SK-N-SH treated with all-trans-retinoic acid at 6 μM for 48 hours (cell line): ENCODE measurements at regions not wholly inside any gene's neighbourhood (a gene's known extent, or its start where the extent isn't known, plus 50 kb on each side); places are given as distances from the start of the nearest gene placed in this dataset.
"Not testable (repeated sequence)": the region's sequence is repeated elsewhere in the genome, so short reads cannot be mapped to it uniquely, and the experiment has no call there.

Source experiments
- ATAC-seq: fragments of 200-7000 bp; cut with Tn5 transposase; 3 replicates; pipeline ENCODE4 v1.9.1; 2020; ENCODE audit warnings: mild to moderate bottlenecking, moderate library complexity
- BACH2 ChIP-seq: fragments of 250-450 bp; sonication (Bioruptor Pico); IDR thresholded peaks from 2 replicates; pipeline ENCODE4 v1.9.0; 2021; ENCODE audit warnings: mild to moderate bottlenecking, borderline replicate concordance
- CREB5 ChIP-seq: fragments of 250-450 bp; sonication (Bioruptor Pico); IDR thresholded peaks from 2 replicates; pipeline ENCODE4 v1.5.1; 2020; ENCODE audit warnings: low read depth, mild to moderate bottlenecking, moderate library complexity
- CSDC2 ChIP-seq: fragments of 250-450 bp; sonication (Bioruptor Pico); IDR thresholded peaks from 2 replicates; pipeline ENCODE4 v1.5.0; 2020; ENCODE audit warnings: mild to moderate bottlenecking, moderate library complexity
- CSRNP3 ChIP-seq: fragments of 250-450 bp; sonication (Bioruptor Pico); IDR thresholded peaks from 2 replicates; pipeline ENCODE4 v1.5.1; 2021; ENCODE audit warnings: mild to moderate bottlenecking, moderate library complexity
- ESRRG ChIP-seq: fragments of 250-450 bp; sonication (Bioruptor Pico); IDR thresholded peaks from 2 replicates; pipeline ENCODE4 v1.6.1; 2021; ENCODE audit warnings: mild to moderate bottlenecking
- GLIS3 ChIP-seq: fragments of 250-450 bp; sonication (Bioruptor Pico); IDR thresholded peaks from 2 replicates; pipeline ENCODE4 v1.5.0; 2020; ENCODE audit warnings: mild to moderate bottlenecking, moderate library complexity
- ISL1 ChIP-seq: fragments of 250-450 bp; sonication (Bioruptor Pico); IDR thresholded peaks from 2 replicates; pipeline ENCODE4 v2.1.2; 2022; ENCODE audit warnings: mild to moderate bottlenecking, moderate library complexity
- OSR1 ChIP-seq: fragments of 250-450 bp; sonication (Bioruptor Pico); IDR thresholded peaks from 2 replicates; pipeline ENCODE4 v1.8.0; 2022; ENCODE audit warnings: moderate library complexity, mild to moderate bottlenecking, inconsistent platforms
- PATZ1 ChIP-seq: fragments of 250-450 bp; sonication (Bioruptor Pico); IDR thresholded peaks from 2 replicates; pipeline ENCODE4 v1.8.0; 2020; ENCODE audit warnings: mild to moderate bottlenecking, moderate library complexity, borderline replicate concordance
- POU6F1 ChIP-seq: fragments of 250-450 bp; sonication (Bioruptor Pico); IDR thresholded peaks from 2 replicates; pipeline ENCODE4 v1.8.0; 2021; ENCODE audit warnings: low read depth, mild to moderate bottlenecking, moderate library complexity, borderline replicate concordance
- PPARA ChIP-seq: fragments of 250-450 bp; sonication (Bioruptor Pico); IDR thresholded peaks from 2 replicates; pipeline ENCODE4 v1.5.0; 2020; ENCODE audit warnings: mild to moderate bottlenecking, borderline replicate concordance
- RARB ChIP-seq: fragments of 250-450 bp; sonication (Bioruptor Pico); IDR thresholded peaks from 2 replicates; pipeline ENCODE4 v1.8.0; 2021; ENCODE audit warnings: mild to moderate bottlenecking, moderate library complexity
- SNAI2 ChIP-seq: fragments of 250-450 bp; sonication (Bioruptor Pico); IDR thresholded peaks from 2 replicates; pipeline ENCODE4 v1.5.0; 2020; ENCODE audit warnings: mild to moderate bottlenecking, moderate library complexity
- TCF4 ChIP-seq: fragments of 250-450 bp; sonication (Bioruptor Pico); IDR thresholded peaks from 2 replicates; pipeline ENCODE4 v1.8.0; 2021; ENCODE audit warnings: mild to moderate bottlenecking, moderate library complexity, borderline replicate concordance
- TSHZ2 ChIP-seq: fragments of 250-450 bp; sonication (Bioruptor Pico); IDR thresholded peaks from 2 replicates; pipeline ENCODE4 v1.5.0; 2020; ENCODE audit warnings: mild to moderate bottlenecking, moderate library complexity
- ZC3H10 ChIP-seq: fragments of 250-450 bp; sonication (Bioruptor Pico); IDR thresholded peaks from 2 replicates; pipeline ENCODE4 v1.5.1; 2021; ENCODE audit warnings: mild to moderate bottlenecking, moderate library complexity
- ZFP3 ChIP-seq: fragments of 250-450 bp; sonication (Bioruptor Pico); IDR thresholded peaks from 2 replicates; pipeline ENCODE4 v1.5.0; 2020; ENCODE audit warnings: mild to moderate bottlenecking, moderate library complexity
- ZFP30 ChIP-seq: fragments of 450-650 bp; formaldehyde crosslinking; IDR thresholded peaks from 2 replicates; pipeline ENCODE4 v1.5.0; 2022; ENCODE audit warnings: mild to moderate bottlenecking, moderate library complexity
- ZNF565 ChIP-seq: fragments of 450-650 bp; formaldehyde crosslinking; conservative IDR thresholded peaks from 2 replicates; pipeline ENCODE4 v1.5.0; 2020; ENCODE audit warnings: low read depth, mild to moderate bottlenecking, moderate library complexity
- ZNF70 ChIP-seq: fragments of 450-650 bp; formaldehyde crosslinking; IDR thresholded peaks from 2 replicates; pipeline ENCODE4 v1.5.0; 2020; ENCODE audit warnings: mild to moderate bottlenecking, moderate library complexity
- ZNF8 ChIP-seq: fragments of 450-650 bp; formaldehyde crosslinking; IDR thresholded peaks from 2 replicates; pipeline ENCODE4 v1.5.0; 2020; ENCODE audit warnings: mild to moderate bottlenecking, moderate library complexity

GRCh38 chr16:10253409-10253808 lies 71.2 kb upstream of the GRIN2A start:
- ATAC-seq = no peak
- no peak for TF ChIP-seq OSR1 (CRISPR knock-in tag)
- TF ChIP-seq ZNF565 = no peak
- TF ChIP-seq TSHZ2 = no peak
- no peak for TF ChIP-seq ZC3H10
- no peak for TF ChIP-seq TCF4 (CRISPR knock-in tag)
- TF ChIP-seq ESRRG = no peak
- TF ChIP-seq ZNF8 = no peak
- TF ChIP-seq PPARA (CRISPR knock-in tag) = no peak
- no peak for TF ChIP-seq CSRNP3 (CRISPR knock-in tag)

- ATAC-seq = no peak
- TF ChIP-seq PPARA (CRISPR knock-in tag) (no peak), CSDC2 (no peak), BACH2 (no peak), ZFP30 (CRISPR knock-in tag) (no peak)
- TF ChIP-seq, all 23 proteins: peak for 0
Observed at GRCh38 chr16:10255728-10256127, 73.5 kb upstream of the GRIN2A start.

GRCh38 chr16:10256784-10257641 lies 74.8 kb upstream of the GRIN2A start:
- no peak for TF ChIP-seq CREB5 (CRISPR knock-in tag)
- no peak for TF ChIP-seq PATZ1
- no peak for TF ChIP-seq ZNF70
- TF ChIP-seq OSR1 (CRISPR knock-in tag) = no peak
- TF ChIP-seq PPARA (CRISPR knock-in tag) = no peak
- TF ChIP-seq ISL1 (CRISPR knock-in tag) = no peak
- TF ChIP-seq CSDC2 = no peak
- no peak for TF ChIP-seq RARB (CRISPR knock-in tag)
- no peak for TF ChIP-seq SNAI2 (CRISPR knock-in tag)
- TF ChIP-seq ZFP30 (CRISPR knock-in tag) = no peak
- no peak for TF ChIP-seq ZC3H10
- no peak for TF ChIP-seq CSRNP3 (CRISPR knock-in tag)
- no peak for TF ChIP-seq GLIS3 (CRISPR knock-in tag)
- TF ChIP-seq ZFP3 (CRISPR knock-in tag) = no peak
- TF ChIP-seq POU6F1 (CRISPR knock-in tag) = no peak
- no peak for TF ChIP-seq ZNF8

GRCh38 chr16:10257642-10258251 lies 75.5 kb upstream of the GRIN2A start:
- ATAC-seq = not testable (repeated sequence)

More at GRCh38 chr16:10256784-10257641, 74.8 kb upstream of the GRIN2A start:
- no peak for ATAC-seq

- ATAC-seq = not testable (repeated sequence)
Observed at GRCh38 chr16:10258930-10259603, 76.8 kb upstream of the GRIN2A start.
